Tibial artery (tissue), 4 donors: ENCODE measurements at regions not wholly inside any gene's neighbourhood (a gene's known extent, or its start where the extent isn't known, plus 50 kb on each side); places are given as distances from the start of the nearest gene placed in this dataset.

Experiments
- DNase-seq, 2 donors: peaks; one replicate each; pipeline ENCODE4 v3.0.0-alpha.2; 2019
- H3K27ac ChIP-seq, 2 donors: fragments of 200-600 bp; sonication (generic) in 1 of 2; 1 replicate in 1 of 2; 2 replicates in 1 of 2; pipeline ENCODE4 v1.5.1; 2018 to 2019; ENCODE audit warnings: mild to moderate bottlenecking in 1 of 2
- H3K27me3 ChIP-seq, 2 donors: fragments of 200-600 bp; sonication (generic) in 1 of 2; one replicate each; pipeline versions ENCODE4 v1.5.1 to v1.6.0; 2016 to 2019
- H3K36me3 ChIP-seq, 3 donors: fragments of 200-600 bp; sonication (generic) in 2 of 3; one replicate each; pipeline ENCODE4 v1.5.1; 2016 to 2019; ENCODE audit warnings: mild to moderate bottlenecking in 2 of 3
- H3K4me1 ChIP-seq, 4 donors: fragments of 200-600 bp; sonication (generic) in 2 of 4; 1 replicate in 3 of 4; 2 replicates in 1 of 4; pipeline ENCODE4 v1.5.1; 2016 to 2019
- H3K4me3 ChIP-seq, 2 donors: fragments of 200-600 bp; sonication (generic) in 1 of 2; 1 replicate in 1 of 2; 2 replicates in 1 of 2; pipeline ENCODE4 v1.5.1; 2018 to 2019; ENCODE audit warnings: mild to moderate bottlenecking in 2 of 2
- H3K9me3 ChIP-seq, 3 donors: fragments of 200-600 bp; sonication (generic) in 1 of 3; one replicate each; pipeline ENCODE4 v1.5.1; 2016 to 2019
- CTCF ChIP-seq, 2 experiments: fragments of 200-600 bp in 1 of 2; fragments of 450-650 bp in 1 of 2; IDR thresholded peaks; one replicate each; pipeline ENCODE4 v1.5.1; 2017 to 2019; ENCODE audit warnings: antibody characterized with exemption in 2 of 2, mild to moderate bottlenecking in 1 of 2, moderate library complexity in 1 of 2
- intact Hi-C: fragments of 100-400 bp; cut with DNase I; formaldehyde crosslinking; loops from one replicate; pipeline ENCODE4 v1.15.0; 2023; ENCODE audit warnings: low total_unique reads

- no peak for TF ChIP-seq CTCF (IDR thresholded peaks at IDR 0.05)
- Histone ChIP-seq H3K36me3 (no peaks in the 10 kb centered on the region), H3K27ac (no peak overlapping the region), H3K9me3 (no peaks in the 10 kb centered on the region), H3K4me1 (no peaks in the 10 kb centered on the region), H3K4me3 (no peak overlapping the region), H3K27me3 (no peaks in the 10 kb centered on the region)
- intact Hi-C loops: no loop called here
- DNase-seq: no peak
Observed at GRCh38 chr15:45866616-45867015, 231.8 kb downstream of the SQOR start.

GRCh38 chr15:45867281-45867680 lies 232.5 kb downstream of the SQOR start:
- Histone ChIP-seq H3K27ac (no peak overlapping the region), H3K9me3 (no peaks in the 10 kb centered on the region), H3K36me3 (no peaks in the 10 kb centered on the region), H3K4me1 (no peaks in the 10 kb centered on the region), H3K27me3 (no peaks in the 10 kb centered on the region), H3K4me3 (no peak overlapping the region)
- DNase-seq: no peak
- intact Hi-C loops: no loop called here
- TF ChIP-seq CTCF (IDR thresholded peaks at IDR 0.05): no peak

GRCh38 chr15:45868109-45868691 lies 233.4 kb downstream of the SQOR start:
- Histone ChIP-seq H3K4me3 (no peak overlapping the region), H3K36me3 (no peaks in the 10 kb centered on the region), H3K4me1 (no peaks in the 10 kb centered on the region), H3K9me3 (no peaks in the 10 kb centered on the region), H3K27ac (no peak overlapping the region), H3K27me3 (no peaks in the 10 kb centered on the region)
- DNase-seq: no peak
- intact Hi-C loops: no loop called here
- no peak for TF ChIP-seq CTCF (IDR thresholded peaks at IDR 0.05)

- Histone ChIP-seq H3K27ac (no peak overlapping the region), H3K36me3 (no peaks in the 10 kb centered on the region), H3K9me3 (no peaks in the 10 kb centered on the region), H3K27me3 (no peaks in the 10 kb centered on the region), H3K4me3 (no peak overlapping the region), H3K4me1 (no peaks in the 10 kb centered on the region)
- DNase-seq: no peak
- no peak for TF ChIP-seq CTCF (IDR thresholded peaks at IDR 0.05)
- intact Hi-C loops: no loop called here
Observed at GRCh38 chr15:45869034-45869668, 234.3 kb downstream of the SQOR start.

GRCh38 chr15:45871121-45871855 lies 236.5 kb downstream of the SQOR start:
- TF ChIP-seq CTCF (IDR thresholded peaks at IDR 0.05): no peak
- Histone ChIP-seq H3K27ac (no peak overlapping the region), H3K27me3 (no peaks in the 10 kb centered on the region), H3K9me3 (no peaks in the 10 kb centered on the region), H3K4me3 (no peak overlapping the region), H3K4me1 (no peaks in the 10 kb centered on the region), H3K36me3 (no peaks in the 10 kb centered on the region)
- intact Hi-C loops: no loop called here
- DNase-seq: no peak
